ENCODE measurements at regions not wholly inside any gene's neighbourhood (a gene's known extent, or its start where the extent isn't known, plus 50 kb on each side); places are given as distances from the start of the nearest gene placed in this dataset.

GRCh38 chr2:9152975-9153642, 53.5 kb upstream of the ASAP2 start:
- TF ChIP-seq POLR2A (IDR thresholded peaks at IDR 0.05): no peak
- TF ChIP-seq, protein P1, sequence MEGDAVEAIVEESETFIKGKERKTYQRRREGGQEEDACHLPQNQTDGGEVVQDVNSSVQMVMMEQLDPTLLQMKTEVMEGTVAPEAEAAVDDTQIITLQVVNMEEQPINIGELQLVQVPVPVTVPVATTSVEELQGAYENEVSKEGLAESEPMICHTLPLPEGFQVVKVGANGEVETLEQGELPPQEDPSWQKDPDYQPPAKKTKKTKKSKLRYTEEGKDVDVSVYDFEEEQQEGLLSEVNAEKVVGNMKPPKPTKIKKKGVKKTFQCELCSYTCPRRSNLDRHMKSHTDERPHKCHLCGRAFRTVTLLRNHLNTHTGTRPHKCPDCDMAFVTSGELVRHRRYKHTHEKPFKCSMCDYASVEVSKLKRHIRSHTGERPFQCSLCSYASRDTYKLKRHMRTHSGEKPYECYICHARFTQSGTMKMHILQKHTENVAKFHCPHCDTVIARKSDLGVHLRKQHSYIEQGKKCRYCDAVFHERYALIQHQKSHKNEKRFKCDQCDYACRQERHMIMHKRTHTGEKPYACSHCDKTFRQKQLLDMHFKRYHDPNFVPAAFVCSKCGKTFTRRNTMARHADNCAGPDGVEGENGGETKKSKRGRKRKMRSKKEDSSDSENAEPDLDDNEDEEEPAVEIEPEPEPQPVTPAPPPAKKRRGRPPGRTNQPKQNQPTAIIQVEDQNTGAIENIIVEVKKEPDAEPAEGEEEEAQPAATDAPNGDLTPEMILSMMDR (IDR thresholded peaks at IDR 0.05): no peak

All from Peyer's patch (tissue), 4 donors.